ENCODE measurements at regions not wholly inside any gene's neighbourhood (a gene's known extent, or its start where the extent isn't known, plus 50 kb on each side); places are given as distances from the start of the nearest gene placed in this dataset.

GRCh38 chr3:65268426-65268825, 580.6 kb upstream of the ADAMTS9 start:
- TF ChIP-seq CTCF (IDR thresholded peaks at IDR 0.05) (no peak), POLR2A (IDR thresholded peaks at IDR 0.05) (no peak)
